GM12878 (cell line): ENCODE measurements at regions not wholly inside any gene's neighbourhood (a gene's known extent, or its start where the extent isn't known, plus 50 kb on each side); places are given as distances from the start of the nearest gene placed in this dataset.

Source experiments
- ATAC-seq: fragments of 200-7000 bp; cut with Tn5 transposase; 3 replicates; pipeline ENCODE4 v1.9.1; 2020; ENCODE audit warnings: mild to moderate bottlenecking, moderate library complexity
- BruUV-seq: library from RNA; stranded (reverse); fragments of 400-500 nt; replicated peaks from 2 replicates; lab custom pipeline; 2021; lab: Mats Ljungman, UMichigan
- CTCF ChIA-PET: fragments of 300-600 bp; sonication (Branson Sonifier 250); formaldehyde crosslinking; extraction: SDS; loops from one replicate; lab custom pipeline; 2021; ENCODE audit warnings: inconsistent platforms; lab: Yijun Ruan, JAX
- POLR2A ChIA-PET: fragments of 350-600 bp; formaldehyde crosslinking; extraction: SDS; loops from one replicate; lab custom pipeline; 2021; ENCODE audit warnings: inconsistent platforms; lab: Charles Lee
- RAD21 ChIA-PET: fragments of 300-600 bp; sonication (Branson Sonifier 250); formaldehyde crosslinking; loops from one replicate; lab custom pipeline; 2023; ENCODE audit warnings: antibody characterized with exemption; ENCODE audit not compliant: unreplicated experiment; lab: Charles Lee
- SMC1A ChIA-PET: fragments of 300-600 bp; sonication (Branson Sonifier 250); formaldehyde crosslinking; loops from one replicate; lab custom pipeline; 2023; ENCODE audit not compliant: unreplicated experiment, uncharacterized antibody; lab: Charles Lee
- DNase-seq: peaks from one replicate; pipeline ENCODE4 v3.0.0-alpha.2; 2011; ENCODE audit warnings: low read depth, low spot score
- FAIRE-seq: peaks from 3 replicates; lab custom pipeline; 2011; peaks lifted over from hg19 to GRCh38; lab: Jason Lieb, UNC
- H2AFZ ChIP-seq: 2 replicates; pipeline ENCODE4 v1.6.0; 2011; ENCODE audit warnings: low read depth, low read length, control low read depth; ENCODE audit not compliant: control insufficient read depth
- H3K27ac ChIP-seq: 2 replicates; pipeline ENCODE4 v1.5.1; 2011; ENCODE audit warnings: control low read depth; ENCODE audit not compliant: control insufficient read depth, insufficient read depth
- H3K27me3 ChIP-seq, 2 experiments: replicated peaks in 1 of 2; 2 replicates each; pipeline versions ENCODE4 v1.6.0 to v1.6.1; 2011; ENCODE audit warnings: low read length in 1 of 2; ENCODE audit not compliant: control insufficient read depth in 2 of 2, insufficient read depth in 2 of 2
- H3K36me3 ChIP-seq, 2 experiments: 2 replicates each; pipeline ENCODE4 v1.5.1; 2011; ENCODE audit warnings: low read length in 1 of 2; ENCODE audit not compliant: control insufficient read depth in 2 of 2, insufficient read depth in 2 of 2
- H3K4me1 ChIP-seq: 2 replicates; pipeline ENCODE4 v1.6.1; 2011; ENCODE audit warnings: mild to moderate bottlenecking, low read length, moderate library complexity, mixed read lengths; ENCODE audit not compliant: control insufficient read depth, insufficient read depth
- H3K4me2 ChIP-seq: 2 replicates; pipeline ENCODE4 v1.6.0; 2011; ENCODE audit warnings: control low read depth; ENCODE audit not compliant: control insufficient read depth, insufficient read depth
- H3K4me3 ChIP-seq: fragments of 200-600 bp; sonication (generic); 2 replicates; pipeline ENCODE4 v1.5.1; 2016
- H3K79me2 ChIP-seq: 2 replicates; pipeline ENCODE4 v1.6.0; 2011; ENCODE audit warnings: low read length; ENCODE audit not compliant: control insufficient read depth, insufficient read depth
- H3K9ac ChIP-seq: 2 replicates; pipeline ENCODE4 v1.8.0; 2011; ENCODE audit warnings: low read length, control low read depth, mixed read lengths; ENCODE audit not compliant: control insufficient read depth, insufficient read depth
- H3K9me3 ChIP-seq: replicated peaks from 3 replicates; pipeline ENCODE4 v1.5.1; 2011; ENCODE audit warnings: mild to moderate bottlenecking, low read length; ENCODE audit not compliant: control insufficient read depth, insufficient read depth
- H4K20me1 ChIP-seq: 2 replicates; pipeline ENCODE4 v1.6.0; 2011; ENCODE audit not compliant: control insufficient read depth, insufficient read depth
- BRCA1 ChIP-seq: IDR thresholded peaks from 2 replicates; pipeline ENCODE4 v1.6.1; 2011; ENCODE audit warnings: low read depth, low read length, improper control_type of control experiment
- MEF2B ChIP-seq: fragments of 450-650 bp; IDR thresholded peaks from 2 replicates; pipeline ENCODE4 v1.6.1; 2018; ENCODE audit warnings: mild to moderate bottlenecking, moderate library complexity; ENCODE audit not compliant: partially characterized antibody, poor library complexity, severe bottlenecking
- POLR2AphosphoS2 ChIP-seq: IDR thresholded peaks from 2 replicates; pipeline ENCODE4 v1.6.1; 2011; ENCODE audit warnings: low read depth, mild to moderate bottlenecking, low read length, improper control_type of control experiment, moderate library complexity
- ZBED1 ChIP-seq: IDR thresholded peaks from 2 replicates; pipeline ENCODE4 v1.6.1; 2016; ENCODE audit warnings: borderline replicate concordance
- ZNF207 ChIP-seq: fragments of 450-650 bp; IDR thresholded peaks from 2 replicates; pipeline ENCODE4 v1.6.1; 2014; ENCODE audit warnings: antibody characterized with exemption, mild to moderate bottlenecking, borderline replicate concordance
- WGBS: methylation state at CpG from one replicate; pipeline ENCODE4 v1.1.6; 2016; ENCODE audit warnings: low lambda C conversion rate; ENCODE audit not compliant: insufficient replicate concordance, insufficient coverage; ENCODE audit errors: missing lambda C conversion rate; 5-methylcytosine and 5-hydroxymethylcytosine counted together
- in situ Hi-C: fragments of 300-500 bp; cut with MboI; formaldehyde crosslinking; loops from 9 replicates; pipeline ENCODE4 v1.14.3; 2018; ENCODE audit warnings: mixed read lengths
- intact Hi-C: fragments of 100-400 bp; cut with micrococcal nuclease; formaldehyde crosslinking; loops from one replicate; pipeline ENCODE4 v1.14.2; 2022; ENCODE audit not compliant: unreplicated experiment
- TF ChIP-seq, protein P1 (sequence below): IDR thresholded peaks from 2 replicates; pipeline ENCODE4 v1.6.1; 2012; ENCODE audit warnings: mild to moderate bottlenecking, low read depth, low read length
- TF ChIP-seq, protein P2 (sequence below): IDR thresholded peaks from 2 replicates; pipeline ENCODE4 v1.6.1; 2011; ENCODE audit warnings: low read depth, mild to moderate bottlenecking, low read length, moderate library complexity, borderline replicate concordance; ENCODE audit errors: extremely low read depth
- TF ChIP-seq, protein P3 (sequence below): fragments of 450-650 bp; IDR thresholded peaks from 2 replicates; pipeline ENCODE4 v1.6.1; 2017; ENCODE audit warnings: low read depth, mild to moderate bottlenecking, moderate library complexity

DNA sequence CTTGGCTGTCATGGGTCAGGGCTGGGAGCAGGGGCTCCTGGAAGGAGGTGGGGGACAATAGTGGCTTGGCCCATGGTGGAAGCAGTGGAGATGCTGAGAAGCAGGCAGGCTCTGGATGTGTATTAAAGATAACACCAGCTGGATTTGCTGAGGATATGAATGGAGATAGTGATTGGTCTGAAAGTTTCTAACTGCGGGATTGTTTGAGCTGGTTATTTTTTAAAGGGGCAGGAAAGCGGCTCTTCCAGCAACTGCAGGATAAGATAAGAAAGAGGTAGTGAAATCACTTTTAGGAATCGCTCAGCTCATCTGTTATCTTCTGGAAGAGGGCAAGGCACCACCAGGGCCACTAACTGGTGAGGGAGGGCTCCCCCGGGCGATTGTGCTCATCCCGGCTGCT is 125.5 kb downstream of the TENT4A start:
- Histone ChIP-seq H3K4me1 (no peaks in the 10 kb centered on the region), H4K20me1 (no peaks in the 10 kb centered on the region), H3K4me3 (no peak overlapping the region), H3K27ac (no peak overlapping the region), H2AFZ (no peak overlapping the region), H3K9me3 (no peaks in the 10 kb centered on the region; the same call in 2 of the 3 replicates), H3K9ac (no peak overlapping the region), H3K4me2 (no peak overlapping the region), H3K27me3 (peaks cover 1 to 9% of the 10 kb centered on the region in 2 experiments; a peak in 3 of 4 replicates)
- ChIA-PET CTCF (interaction anchor here (0.9 to 1.9 kb wide), 7 partner anchors 9 to 76 kb away, joined by 3 to 6 read pairs (median 3); no protein-coding TSS in a partner anchor), SMC1A (no interaction called here), POLR2A (no interaction called here)
- 39% methylated on average over 6 of the region's 6 CpGs for WGBS
- DNase-seq = no peak
- intact Hi-C loops = loop anchor here (5.0 to 10.0 kb wide), 2 partner anchors 71 to 254 kb away; no protein-coding TSS in a partner anchor
- BruUV-seq = no TSS peak
- ATAC-seq = no peak
- TF ChIP-seq, protein P1, sequence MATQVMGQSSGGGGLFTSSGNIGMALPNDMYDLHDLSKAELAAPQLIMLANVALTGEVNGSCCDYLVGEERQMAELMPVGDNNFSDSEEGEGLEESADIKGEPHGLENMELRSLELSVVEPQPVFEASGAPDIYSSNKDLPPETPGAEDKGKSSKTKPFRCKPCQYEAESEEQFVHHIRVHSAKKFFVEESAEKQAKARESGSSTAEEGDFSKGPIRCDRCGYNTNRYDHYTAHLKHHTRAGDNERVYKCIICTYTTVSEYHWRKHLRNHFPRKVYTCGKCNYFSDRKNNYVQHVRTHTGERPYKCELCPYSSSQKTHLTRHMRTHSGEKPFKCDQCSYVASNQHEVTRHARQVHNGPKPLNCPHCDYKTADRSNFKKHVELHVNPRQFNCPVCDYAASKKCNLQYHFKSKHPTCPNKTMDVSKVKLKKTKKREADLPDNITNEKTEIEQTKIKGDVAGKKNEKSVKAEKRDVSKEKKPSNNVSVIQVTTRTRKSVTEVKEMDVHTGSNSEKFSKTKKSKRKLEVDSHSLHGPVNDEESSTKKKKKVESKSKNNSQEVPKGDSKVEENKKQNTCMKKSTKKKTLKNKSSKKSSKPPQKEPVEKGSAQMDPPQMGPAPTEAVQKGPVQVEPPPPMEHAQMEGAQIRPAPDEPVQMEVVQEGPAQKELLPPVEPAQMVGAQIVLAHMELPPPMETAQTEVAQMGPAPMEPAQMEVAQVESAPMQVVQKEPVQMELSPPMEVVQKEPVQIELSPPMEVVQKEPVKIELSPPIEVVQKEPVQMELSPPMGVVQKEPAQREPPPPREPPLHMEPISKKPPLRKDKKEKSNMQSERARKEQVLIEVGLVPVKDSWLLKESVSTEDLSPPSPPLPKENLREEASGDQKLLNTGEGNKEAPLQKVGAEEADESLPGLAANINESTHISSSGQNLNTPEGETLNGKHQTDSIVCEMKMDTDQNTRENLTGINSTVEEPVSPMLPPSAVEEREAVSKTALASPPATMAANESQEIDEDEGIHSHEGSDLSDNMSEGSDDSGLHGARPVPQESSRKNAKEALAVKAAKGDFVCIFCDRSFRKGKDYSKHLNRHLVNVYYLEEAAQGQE = no peak
- TF ChIP-seq, protein P2, sequence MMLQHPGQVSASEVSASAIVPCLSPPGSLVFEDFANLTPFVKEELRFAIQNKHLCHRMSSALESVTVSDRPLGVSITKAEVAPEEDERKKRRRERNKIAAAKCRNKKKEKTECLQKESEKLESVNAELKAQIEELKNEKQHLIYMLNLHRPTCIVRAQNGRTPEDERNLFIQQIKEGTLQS = no peak
- no peak for TF ChIP-seq ZBED1
- TF ChIP-seq, protein P3, sequence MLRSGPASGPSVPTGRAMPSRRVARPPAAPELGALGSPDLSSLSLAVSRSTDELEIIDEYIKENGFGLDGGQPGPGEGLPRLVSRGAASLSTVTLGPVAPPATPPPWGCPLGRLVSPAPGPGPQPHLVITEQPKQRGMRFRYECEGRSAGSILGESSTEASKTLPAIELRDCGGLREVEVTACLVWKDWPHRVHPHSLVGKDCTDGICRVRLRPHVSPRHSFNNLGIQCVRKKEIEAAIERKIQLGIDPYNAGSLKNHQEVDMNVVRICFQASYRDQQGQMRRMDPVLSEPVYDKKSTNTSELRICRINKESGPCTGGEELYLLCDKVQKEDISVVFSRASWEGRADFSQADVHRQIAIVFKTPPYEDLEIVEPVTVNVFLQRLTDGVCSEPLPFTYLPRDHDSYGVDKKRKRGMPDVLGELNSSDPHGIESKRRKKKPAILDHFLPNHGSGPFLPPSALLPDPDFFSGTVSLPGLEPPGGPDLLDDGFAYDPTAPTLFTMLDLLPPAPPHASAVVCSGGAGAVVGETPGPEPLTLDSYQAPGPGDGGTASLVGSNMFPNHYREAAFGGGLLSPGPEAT = no peak
- TF ChIP-seq BRCA1 = no peak
- TF ChIP-seq POLR2AphosphoS2 = no peak
- TF ChIP-seq MEF2B = no peak
- no peak for TF ChIP-seq ZNF207
- TF ChIP-seq, all 136 proteins: peak for 0
- Histone ChIP-seq H3K36me3 (no peaks in the 10 kb centered on the region), H3K79me2 (no peaks in the 10 kb centered on the region)
- in situ Hi-C loops = no loop called here
- RAD21 ChIA-PET = interaction anchor here (0.5 kb wide), 1 partner anchor 228 kb away, joined by 4 read pairs; no protein-coding TSS in a partner anchor
- FAIRE-seq = no peak
